ENCODE measurements at regions not wholly inside any gene's neighbourhood (a gene's known extent, or its start where the extent isn't known, plus 50 kb on each side); places are given as distances from the start of the nearest gene placed in this dataset.

- DNase-seq, result no peak
- Histone ChIP-seq H3K27ac (no peak overlapping the region), H3K27me3 (no peaks in the 10 kb centered on the region), H3K4me1 (peaks cover 0 to 6% (median 0%) of the 10 kb centered on the region in 4 donors), H3K36me3 (no peaks in the 10 kb centered on the region), H3K9me3 (no peaks in the 10 kb centered on the region), H3K4me3 (no peak overlapping the region)
- TF ChIP-seq CTCF (IDR thresholded peaks at IDR 0.05) (no peak), POLR2A (IDR thresholded peaks at IDR 0.05) (no peak)
Observed at GRCh38 chr5:135657536-135658305, 78.9 kb upstream of the CXCL14 start.

- no peak for DNase-seq
- Histone ChIP-seq H3K36me3 (no peaks in the 10 kb centered on the region), H3K9me3 (no peaks in the 10 kb centered on the region), H3K27me3 (no peaks in the 10 kb centered on the region), H3K27ac (no peak overlapping the region), H3K4me3 (no peak overlapping the region), H3K4me1 (peaks cover 0 to 6% (median 0%) of the 10 kb centered on the region in 4 donors)
- TF ChIP-seq CTCF (IDR thresholded peaks at IDR 0.05), result no peak
- no peak for TF ChIP-seq POLR2A (IDR thresholded peaks at IDR 0.05)
Observed at GRCh38 chr5:135655468-135655815, 76.7 kb upstream of the CXCL14 start.

GRCh38 chr5:135654761-135655467, 76.1 kb upstream of the CXCL14 start:
- Histone ChIP-seq H3K27me3 (no peaks in the 10 kb centered on the region), H3K4me3 (no peak overlapping the region), H3K9me3 (no peaks in the 10 kb centered on the region), H3K27ac (peak overlapping the region in 1 of 4 donors; percentile 22), H3K4me1 (peaks cover 0 to 6% (median 0%) of the 10 kb centered on the region in 4 donors), H3K36me3 (no peaks in the 10 kb centered on the region)
- no peak for DNase-seq
- TF ChIP-seq POLR2A (IDR thresholded peaks at IDR 0.05), result no peak
- TF ChIP-seq CTCF (IDR thresholded peaks at IDR 0.05), result no peak

- no peak for DNase-seq
- no peak for TF ChIP-seq CTCF (IDR thresholded peaks at IDR 0.05)
- no peak for TF ChIP-seq POLR2A (IDR thresholded peaks at IDR 0.05)
- Histone ChIP-seq H3K9me3 (no peaks in the 10 kb centered on the region), H3K4me3 (no peak overlapping the region), H3K27me3 (no peaks in the 10 kb centered on the region), H3K4me1 (peaks cover 0 to 6% (median 0%) of the 10 kb centered on the region in 4 donors), H3K36me3 (no peaks in the 10 kb centered on the region), H3K27ac (no peak overlapping the region)
Observed at GRCh38 chr5:135651156-135651555, 72.4 kb upstream of the CXCL14 start.

GRCh38 chr5:135650081-135650480, 71.3 kb upstream of the CXCL14 start:
- Histone ChIP-seq H3K9me3 (no peaks in the 10 kb centered on the region), H3K4me1 (peaks cover 0 to 5% (median 0%) of the 10 kb centered on the region in 4 donors), H3K4me3 (no peak overlapping the region), H3K27ac (no peak overlapping the region), H3K27me3 (no peaks in the 10 kb centered on the region), H3K36me3 (no peaks in the 10 kb centered on the region)
- DNase-seq, result no peak
- TF ChIP-seq CTCF (IDR thresholded peaks at IDR 0.05) (no peak), POLR2A (IDR thresholded peaks at IDR 0.05) (no peak)
